ENCODE measurements at regions not wholly inside any gene's neighbourhood (a gene's known extent, or its start where the extent isn't known, plus 50 kb on each side); places are given as distances from the start of the nearest gene placed in this dataset.

DNA sequence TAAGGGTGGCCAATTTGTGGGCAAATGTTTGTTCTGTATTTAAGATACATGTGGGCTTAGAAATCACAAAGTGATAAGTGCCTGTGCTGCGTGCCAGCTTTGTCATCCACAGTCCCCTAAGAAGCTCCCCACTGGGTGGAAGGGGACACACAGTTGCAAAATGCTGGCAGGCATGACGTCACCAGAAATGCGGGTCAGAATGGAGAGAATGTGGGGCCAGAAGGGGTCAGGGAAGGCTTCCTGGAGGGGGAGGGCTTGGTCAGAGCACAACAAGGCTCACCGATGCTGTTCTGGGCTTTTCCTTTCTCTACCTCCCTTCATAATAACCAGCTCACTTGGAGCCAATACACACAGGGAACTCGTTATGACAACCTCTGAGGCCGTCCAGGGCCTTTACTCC is 207.3 kb downstream of the URI1 start:
- no peak for DNase-seq
- Histone ChIP-seq H3K4me3 (ENCODE audit: low read depth, low read length) (no peak overlapping the region), H3K9me3 (ENCODE audit: severe bottlenecking) (no peaks in the 10 kb centered on the region), H3K27me3 (ENCODE audit: insufficient read depth, low read depth, severe bottlenecking) (no peaks in the 10 kb centered on the region), H3K27ac (no peak overlapping the region), H3K36me3 (no peaks in the 10 kb centered on the region)
- no peak for TF ChIP-seq CTCF (IDR thresholded peaks at IDR 0.05; ENCODE audit: low read depth, low read length)

GRCh38 chr19:30150626-30151025 is 208.6 kb downstream of the URI1 start:
- H3K4me3 ChIP-seq (ENCODE audit: low read depth, low read length), result no peak overlapping the region
- no peak overlapping the region for H3K27ac ChIP-seq
- DNase-seq, result no peak
- H3K36me3 ChIP-seq, result no peaks in the 10 kb centered on the region
- TF ChIP-seq CTCF (IDR thresholded peaks at IDR 0.05; ENCODE audit: low read depth, low read length), result no peak
- H3K9me3 ChIP-seq (ENCODE audit: severe bottlenecking), result no peaks in the 10 kb centered on the region
- H3K27me3 ChIP-seq (ENCODE audit: insufficient read depth, low read depth, severe bottlenecking), result no peaks in the 10 kb centered on the region

- Histone ChIP-seq H3K9me3 (ENCODE audit: severe bottlenecking) (no peaks in the 10 kb centered on the region), H3K36me3 (no peaks in the 10 kb centered on the region), H3K27me3 (ENCODE audit: insufficient read depth, low read depth, severe bottlenecking) (no peaks in the 10 kb centered on the region), H3K4me3 (ENCODE audit: low read depth, low read length) (no peak overlapping the region), H3K27ac (no peak overlapping the region)
- DNase-seq, result no peak
- TF ChIP-seq CTCF (IDR thresholded peaks at IDR 0.05; ENCODE audit: low read depth, low read length), result no peak
Measured at GRCh38 chr19:30151081-30151480, 209.0 kb downstream of the URI1 start.

DNA sequence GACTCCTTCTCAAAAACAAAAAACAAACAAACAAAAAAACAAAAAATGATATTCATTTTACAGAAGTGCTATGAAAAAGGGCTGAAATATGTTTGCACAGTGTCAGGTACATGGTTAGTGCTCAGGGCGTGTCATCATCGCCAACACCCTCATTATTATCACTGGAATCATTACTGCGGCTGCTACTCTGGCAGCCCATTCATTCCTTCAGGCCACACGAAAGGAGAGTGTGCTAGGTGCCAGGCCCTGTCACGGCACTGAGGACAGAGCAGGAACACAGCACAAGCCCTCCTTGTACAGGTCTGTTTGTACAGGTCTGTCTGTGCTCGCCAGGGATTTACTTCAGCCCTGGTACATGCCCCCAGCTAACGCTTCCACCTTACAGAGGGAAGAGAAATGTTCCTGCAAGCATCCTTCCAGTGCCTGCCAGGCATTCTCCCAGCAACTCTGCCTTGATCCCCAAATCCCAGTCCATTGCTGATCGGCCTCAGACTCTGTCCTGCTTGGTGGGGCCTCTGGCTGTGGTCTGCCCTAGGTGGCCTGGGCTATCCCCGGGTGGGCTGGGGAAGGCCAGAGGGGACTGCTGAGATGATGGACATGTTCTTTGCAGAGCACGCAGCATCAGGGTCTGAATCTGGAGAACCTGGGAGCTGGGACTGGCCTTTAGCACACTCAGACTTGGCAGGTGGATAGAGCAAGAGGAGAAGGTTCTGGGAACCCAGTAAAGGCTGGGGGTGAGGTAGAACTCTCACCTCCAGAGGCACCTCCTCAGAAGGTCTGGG is 210.7 kb downstream of the URI1 start:
- Histone ChIP-seq H3K27ac (no peak overlapping the region), H3K36me3 (no peaks in the 10 kb centered on the region), H3K9me3 (ENCODE audit: severe bottlenecking) (no peaks in the 10 kb centered on the region), H3K27me3 (ENCODE audit: insufficient read depth, low read depth, severe bottlenecking) (no peaks in the 10 kb centered on the region), H3K4me3 (ENCODE audit: low read depth, low read length) (no peak overlapping the region)
- TF ChIP-seq CTCF (IDR thresholded peaks at IDR 0.05; ENCODE audit: low read depth, low read length), result no peak
- no peak for DNase-seq

DNA sequence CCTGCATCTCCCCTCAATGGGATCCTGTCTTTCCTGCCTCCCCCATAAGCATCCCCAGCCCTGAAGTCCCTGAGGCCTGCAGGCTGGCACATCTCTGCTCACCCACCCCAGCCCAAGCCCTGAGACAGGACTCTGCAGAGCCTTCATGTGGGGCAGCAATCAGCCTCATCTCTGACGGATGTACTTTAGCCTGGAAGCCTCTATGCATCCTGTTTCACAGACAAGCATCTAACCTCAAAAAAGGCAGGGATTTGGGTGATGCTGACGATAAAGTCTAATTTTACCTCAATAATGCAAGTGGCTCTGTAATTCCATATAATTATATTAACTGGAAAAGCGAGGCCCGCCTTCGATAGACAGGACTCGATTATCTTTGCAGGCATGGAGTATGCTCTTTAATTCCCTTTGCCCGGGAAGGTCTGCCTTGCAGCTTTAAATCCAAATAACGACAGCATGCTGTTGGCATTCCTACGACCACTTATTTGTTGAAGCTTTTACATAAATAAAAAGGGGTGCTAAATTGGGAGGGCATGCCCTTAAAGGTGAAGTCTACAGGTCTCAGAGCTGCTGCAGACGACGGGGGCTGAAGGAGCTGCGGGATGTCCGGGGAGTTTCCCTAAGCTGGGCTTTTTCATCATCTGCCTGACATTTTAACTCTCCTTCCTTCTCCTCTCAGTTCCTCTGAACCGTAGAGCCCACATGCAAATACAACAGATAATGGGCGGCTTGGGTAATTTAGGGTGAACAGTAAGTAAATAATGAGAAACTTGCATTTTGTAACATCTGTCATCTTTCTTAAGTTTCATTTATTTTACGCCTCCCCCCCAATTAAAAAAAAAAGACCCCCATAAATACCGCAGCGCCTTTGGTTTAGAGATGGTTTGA is 211.5 kb downstream of the URI1 start:
- Histone ChIP-seq H3K27me3 (ENCODE audit: insufficient read depth, low read depth, severe bottlenecking) (no peaks in the 10 kb centered on the region), H3K4me3 (ENCODE audit: low read depth, low read length) (no peak overlapping the region), H3K27ac (no peak overlapping the region), H3K9me3 (ENCODE audit: severe bottlenecking) (no peaks in the 10 kb centered on the region), H3K36me3 (no peaks in the 10 kb centered on the region)
- no peak for DNase-seq
- no peak for TF ChIP-seq CTCF (IDR thresholded peaks at IDR 0.05; ENCODE audit: low read depth, low read length)

Measured in WERI-Rb-1 (cell line).